ENCODE measurements at regions not wholly inside any gene's neighbourhood (a gene's known extent, or its start where the extent isn't known, plus 50 kb on each side); places are given as distances from the start of the nearest gene placed in this dataset.

DNA sequence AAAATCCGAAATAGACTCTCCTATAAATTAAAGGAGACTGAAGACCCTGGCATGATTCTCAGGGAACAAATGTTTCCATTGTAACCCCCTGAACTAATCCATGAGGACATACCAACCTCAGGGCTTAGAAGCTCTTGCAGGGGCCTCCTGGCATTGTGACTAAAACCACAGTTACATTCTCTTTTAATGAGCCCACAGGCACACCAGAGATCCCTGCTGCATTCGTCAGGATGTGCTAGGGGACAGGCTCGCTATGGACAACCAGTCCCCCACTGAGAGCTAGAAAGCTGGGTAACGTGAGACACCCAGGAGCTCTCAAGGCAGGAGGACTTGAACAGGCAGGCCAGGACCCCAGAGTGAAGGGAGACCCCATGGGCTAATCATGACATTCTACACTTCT is 140.6 kb upstream of the TNRC6C start:
- H3K36me3 Mint-ChIP-seq (ENCODE audit: low read depth): no peaks in the 10 kb centered on the region
- no peak for DNase-seq (ENCODE audit: low read depth, low spot score)
- no peaks in the 10 kb centered on the region for H3K4me1 Mint-ChIP-seq
- no peak for TF ChIP-seq CTCF (conservative IDR thresholded peaks at IDR 0.05)
- no peaks in the 10 kb centered on the region for H3K27me3 Mint-ChIP-seq (ENCODE audit: low read depth)
- H3K27ac Mint-ChIP-seq (ENCODE audit: unreplicated experiment): no peak overlapping the region
- no peak overlapping the region for H3K4me3 Mint-ChIP-seq
- no peaks in the 10 kb centered on the region for H3K9me3 Mint-ChIP-seq

DNA sequence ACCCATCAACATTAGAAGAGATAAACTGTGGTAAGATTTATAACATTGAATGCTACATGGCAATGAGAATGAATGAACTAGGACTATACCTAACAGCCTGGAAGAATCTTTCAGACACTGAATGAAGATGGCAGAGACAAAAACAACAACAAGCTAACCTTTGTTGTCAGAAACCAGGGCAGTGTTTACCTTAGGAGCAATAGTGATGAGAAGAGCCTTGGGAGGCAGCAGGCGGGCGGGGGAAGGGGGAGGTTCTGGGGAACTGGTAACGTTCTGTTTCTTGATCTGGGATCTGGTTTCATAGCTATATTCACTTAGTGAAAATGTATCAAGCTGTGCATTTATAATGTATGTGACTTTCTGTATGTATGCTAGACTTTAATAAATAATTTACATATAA is 139.0 kb upstream of the TNRC6C start:
- no peaks in the 10 kb centered on the region for H3K9me3 Mint-ChIP-seq
- H3K4me3 Mint-ChIP-seq: no peak overlapping the region
- no peaks in the 10 kb centered on the region for H3K36me3 Mint-ChIP-seq (ENCODE audit: low read depth)

DNA sequence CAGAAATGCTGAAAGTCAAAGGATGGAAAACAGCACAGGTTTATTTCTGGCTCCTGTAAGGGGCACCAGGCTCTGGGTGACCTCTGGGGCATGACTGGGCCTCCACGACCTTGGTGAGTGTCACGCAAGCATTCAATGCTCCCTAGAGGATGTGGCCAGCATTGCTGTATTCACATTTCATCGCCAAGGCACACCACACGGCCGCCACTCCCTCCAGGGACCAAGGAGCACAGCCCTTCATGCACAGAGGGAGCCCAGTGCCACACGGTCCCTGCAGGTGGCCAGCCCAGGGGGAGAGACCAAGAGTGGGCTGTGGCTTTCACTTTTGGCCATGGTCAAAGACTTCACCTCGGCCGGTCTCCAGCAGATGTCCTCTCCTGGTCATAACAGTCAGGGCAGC is 137.4 kb upstream of the TNRC6C start:
- Mint-ChIP-seq H3K4me1 (peaks cover 15% of the 10 kb centered on the region), H3K36me3 (ENCODE audit: low read depth) (no peaks in the 10 kb centered on the region), H3K9me3 (no peaks in the 10 kb centered on the region), H3K27me3 (ENCODE audit: low read depth) (no peaks in the 10 kb centered on the region), H3K27ac (ENCODE audit: unreplicated experiment) (no peak overlapping the region), H3K4me3 (no peak overlapping the region)
- no peak for DNase-seq (ENCODE audit: low read depth, low spot score)
- no peak for TF ChIP-seq CTCF (conservative IDR thresholded peaks at IDR 0.05)

More for the DNA sequence above, 139.0 kb upstream of the TNRC6C start:
- no peak for TF ChIP-seq CTCF (conservative IDR thresholded peaks at IDR 0.05)
- Mint-ChIP-seq H3K4me1 (peaks cover 11% of the 10 kb centered on the region), H3K27me3 (ENCODE audit: low read depth) (no peaks in the 10 kb centered on the region), H3K27ac (ENCODE audit: unreplicated experiment) (no peak overlapping the region)
- no peak for DNase-seq (ENCODE audit: low read depth, low spot score)

DNA sequence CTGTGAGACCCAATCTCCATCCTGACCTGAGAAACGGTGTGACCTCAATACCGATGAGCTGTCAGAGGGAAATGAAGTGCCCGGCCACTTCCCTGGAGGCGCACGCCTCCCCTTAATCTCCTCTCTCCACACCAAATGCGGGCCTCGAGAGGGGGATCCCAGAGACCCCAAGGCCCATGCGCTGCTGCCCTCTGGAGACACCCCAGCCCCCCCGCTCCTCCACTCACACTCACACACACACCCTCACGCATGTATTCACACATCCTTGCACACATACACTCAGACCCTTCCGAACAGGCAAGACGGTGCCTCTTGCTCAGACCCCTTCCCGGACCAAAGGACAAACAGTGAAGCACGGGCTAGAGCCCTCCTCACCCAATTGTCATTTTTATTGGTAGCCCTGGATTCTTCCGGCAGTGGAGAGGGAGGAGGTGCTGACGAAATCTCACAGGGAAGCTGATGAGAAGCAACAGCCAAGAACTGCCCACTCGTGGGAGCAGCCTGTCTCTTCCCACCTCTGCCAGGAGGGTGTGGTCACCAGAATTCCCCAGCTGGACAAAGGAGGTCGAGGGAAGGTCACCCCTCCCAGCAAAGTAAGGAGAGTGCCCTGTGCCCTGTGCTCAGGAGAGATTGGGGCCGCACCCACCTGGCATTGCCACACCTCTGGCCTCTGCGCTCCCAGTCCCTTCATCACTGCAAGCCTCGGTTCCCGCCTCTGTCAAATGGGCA is 136.0 kb upstream of the TNRC6C start:
- no peak overlapping the region for H3K27ac Mint-ChIP-seq (ENCODE audit: unreplicated experiment)
- H3K36me3 Mint-ChIP-seq (ENCODE audit: low read depth): no peaks in the 10 kb centered on the region
- no peak for DNase-seq (ENCODE audit: low read depth, low spot score)
- no peak for TF ChIP-seq CTCF (conservative IDR thresholded peaks at IDR 0.05)
- H3K4me1 Mint-ChIP-seq: peaks cover 15% of the 10 kb centered on the region
- H3K27me3 Mint-ChIP-seq (ENCODE audit: low read depth): no peaks in the 10 kb centered on the region
- H3K9me3 Mint-ChIP-seq: no peaks in the 10 kb centered on the region
- no peak overlapping the region for H3K4me3 Mint-ChIP-seq

DNA sequence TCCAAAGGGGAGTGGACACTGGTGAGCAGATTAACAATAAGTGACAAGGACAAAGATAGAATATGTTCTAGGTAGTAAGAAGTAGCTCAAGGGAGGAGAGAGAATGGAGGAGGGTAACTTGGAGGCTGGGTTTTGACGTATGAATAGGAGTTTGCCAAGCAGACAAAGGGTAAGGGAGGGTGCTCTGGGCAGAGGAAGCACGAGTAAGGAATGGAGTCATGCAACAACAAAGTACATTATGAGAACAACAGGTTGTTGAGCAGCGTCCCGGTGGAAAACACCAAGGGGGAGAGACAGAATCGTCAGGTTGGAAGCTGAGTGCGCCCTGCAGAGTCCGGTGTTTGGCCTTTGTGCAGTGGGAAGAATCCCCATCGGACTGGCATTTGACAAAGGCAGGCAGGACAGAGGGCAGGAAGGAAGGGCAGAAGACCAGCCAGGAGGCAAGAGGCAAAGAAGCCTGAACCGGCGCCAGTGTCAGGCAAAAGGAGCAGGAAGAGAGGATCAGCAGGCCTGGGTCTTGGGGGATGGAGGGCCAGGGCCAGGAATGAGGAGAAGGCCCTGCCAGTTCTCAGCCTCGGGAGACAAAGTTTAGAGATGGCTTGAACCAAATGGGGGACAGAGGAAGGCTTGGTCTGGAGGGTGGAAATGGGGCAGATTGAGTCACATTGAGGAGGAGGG is 134.3 kb upstream of the TNRC6C start:
- no peaks in the 10 kb centered on the region for H3K36me3 Mint-ChIP-seq (ENCODE audit: low read depth)
- no peak for TF ChIP-seq CTCF (conservative IDR thresholded peaks at IDR 0.05)
- peaks cover 26% of the 10 kb centered on the region for H3K4me1 Mint-ChIP-seq
- H3K27ac Mint-ChIP-seq (ENCODE audit: unreplicated experiment): peak overlapping the region; percentile 4
- no peak for DNase-seq (ENCODE audit: low read depth, low spot score)
- H3K9me3 Mint-ChIP-seq: no peaks in the 10 kb centered on the region
- H3K27me3 Mint-ChIP-seq (ENCODE audit: low read depth): no peaks in the 10 kb centered on the region
- no peak overlapping the region for H3K4me3 Mint-ChIP-seq

All from neural crest cell (in vitro differentiated cells).